A549 (cell line): ENCODE measurements at regions not wholly inside any gene's neighbourhood (a gene's known extent, or its start where the extent isn't known, plus 50 kb on each side); places are given as distances from the start of the nearest gene placed in this dataset.

Experiments used
- ATAC-seq, 2 experiments: fragments of 200-7000 bp in 1 of 2; fragments of >200 bp in 1 of 2; cut with Nextera tagmentation in 1 of 2; cut with Tn5 transposase in 1 of 2; 3 replicates each; pipeline versions ENCODE4 v1.8.0 to v1.9.1; 2018 to 2020; ENCODE audit warnings: mild to moderate bottlenecking in 1 of 2, moderate library complexity in 1 of 2
- CTCF ChIA-PET: fragments of 300-600 bp; sonication (Branson Sonifier 250); formaldehyde crosslinking; extraction: SDS; loops from one replicate; lab custom pipeline; 2021; ENCODE audit warnings: antibody characterized with exemption, inconsistent platforms; lab: Yijun Ruan, JAX
- POLR2A ChIA-PET: fragments of 350-600 bp; formaldehyde crosslinking; extraction: SDS; loops from one replicate; lab custom pipeline; 2021; ENCODE audit warnings: antibody characterized with exemption, inconsistent platforms; lab: Yijun Ruan, JAX
- DNase-seq, 2 experiments: peaks; one replicate each; pipeline versions ENCODE4 v3.0.0 to v3.0.0-alpha.2; 2011 to 2016; ENCODE audit warnings: low read depth in 1 of 2, low spot score in 1 of 2
- FAIRE-seq: peaks from 2 replicates; lab custom pipeline; 2011; peaks lifted over from hg19 to GRCh38; lab: Jason Lieb, UNC
- H3K27ac ChIP-seq, 2 experiments: fragments of >200 bp; sonication (Bioruptor Twin); formaldehyde crosslinking; 3 replicates each; pipeline ENCODE4 v1.5.1; 2016 to 2017
- H3K4me1 ChIP-seq: fragments of >200 bp; sonication (Bioruptor Twin); formaldehyde crosslinking; 3 replicates; pipeline ENCODE4 v1.6.1; 2016
- H3K4me2 ChIP-seq: fragments of >200 bp; sonication (Bioruptor Twin); formaldehyde crosslinking; 3 replicates; pipeline ENCODE4 v1.6.1; 2016
- H3K4me3 ChIP-seq: fragments of >200 bp; sonication (Bioruptor Twin); formaldehyde crosslinking; 3 replicates; pipeline ENCODE4 v1.5.1; 2016
- H3K9me3 ChIP-seq: fragments of >200 bp; sonication (Bioruptor Twin); formaldehyde crosslinking; 3 replicates; pipeline ENCODE4 v1.6.1; 2016
- CBX2 ChIP-seq: fragments of 200-600 bp; sonication (generic); IDR thresholded peaks from 2 replicates; pipeline ENCODE4 v1.6.1; 2016; ENCODE audit warnings: low read depth, mild to moderate bottlenecking, borderline replicate concordance
- CEBPB ChIP-seq, 2 experiments: fragments of >200 bp in 1 of 2; sonication (Bioruptor Twin) in 1 of 2; formaldehyde crosslinking in 1 of 2; IDR thresholded peaks; 2 replicates each; pipeline ENCODE4 v1.6.1; 2012 to 2016
- CHD2 ChIP-seq: fragments of 150-350 bp; IDR thresholded peaks from 2 replicates; pipeline ENCODE4 v1.6.1; 2014; ENCODE audit warnings: low read length; ENCODE audit not compliant: partially characterized antibody
- ESRRA ChIP-seq: fragments of 150-350 bp; IDR thresholded peaks from 2 replicates; pipeline ENCODE4 v1.6.1; 2014; ENCODE audit warnings: mild to moderate bottlenecking, low read length, borderline replicate concordance
- HOXA7 ChIP-seq: fragments of 250-450 bp; sonication (Bioruptor Pico); IDR thresholded peaks from 2 replicates; pipeline ENCODE4 v1.5.0; 2020; ENCODE audit warnings: mild to moderate bottlenecking, moderate library complexity
- JUN ChIP-seq, 2 experiments: fragments of >200 bp; sonication (Bioruptor Twin); formaldehyde crosslinking; IDR thresholded peaks; 2 replicates in 1 of 2; 3 replicates in 1 of 2; pipeline ENCODE4 v1.6.1; 2016 to 2017
- JUNB ChIP-seq: fragments of >200 bp; sonication (Bioruptor Twin); formaldehyde crosslinking; IDR thresholded peaks from 2 replicates; pipeline ENCODE4 v1.6.1; 2016
- MAFK ChIP-seq: fragments of 450-650 bp; IDR thresholded peaks from 2 replicates; pipeline ENCODE4 v1.6.1; 2014; ENCODE audit not compliant: partially characterized antibody
- NFE2L2 ChIP-seq: fragments of 150-350 bp; conservative IDR thresholded peaks from 2 replicates; pipeline ENCODE4 v1.6.1; 2014; ENCODE audit warnings: low read length
- NPAS2 ChIP-seq: fragments of 250-450 bp; sonication (Bioruptor Pico); IDR thresholded peaks from 2 replicates; pipeline ENCODE4 v1.8.0; 2022; ENCODE audit warnings: mild to moderate bottlenecking, moderate library complexity, borderline replicate concordance
- POLR2AphosphoS2 ChIP-seq: conservative IDR thresholded peaks from 2 replicates; pipeline ENCODE4 v1.6.1; 2012; ENCODE audit warnings: low read length, improper control_type of control experiment, inconsistent platforms
- RCOR1 ChIP-seq: fragments of 150-350 bp; IDR thresholded peaks from 2 replicates; pipeline ENCODE4 v1.6.1; 2014; ENCODE audit warnings: antibody characterized with exemption, low read length, low read depth
- RFX5 ChIP-seq: fragments of 450-650 bp; IDR thresholded peaks from 2 replicates; pipeline ENCODE4 v1.7.1; 2014; ENCODE audit warnings: antibody characterized with exemption, mild to moderate bottlenecking, moderate library complexity
- SMC3 ChIP-seq: fragments of >200 bp; sonication (Bioruptor Twin); formaldehyde crosslinking; IDR thresholded peaks from 3 replicates; pipeline ENCODE4 v1.6.1; 2018; ENCODE audit warnings: inconsistent platforms
- ZC3H11A ChIP-seq: fragments of 450-650 bp; IDR thresholded peaks from 2 replicates; pipeline ENCODE4 v1.6.1; 2014; ENCODE audit warnings: antibody characterized with exemption, mild to moderate bottlenecking
- WGBS: methylation state at CpG from one replicate; pipeline ENCODE4 v1.1.6; 2017; ENCODE audit errors: missing lambda C conversion rate; 5-methylcytosine and 5-hydroxymethylcytosine counted together
- TF ChIP-seq, protein P1 (sequence below): fragments of >200 bp; sonication (Bioruptor Twin); formaldehyde crosslinking; IDR thresholded peaks from 2 replicates; pipeline ENCODE4 v1.6.1; 2016
- TF ChIP-seq, protein P2 (sequence below): IDR thresholded peaks from 2 replicates; pipeline ENCODE4 v1.6.1; 2012
- TF ChIP-seq, protein P3 (sequence below): fragments of 150-350 bp; IDR thresholded peaks from 2 replicates; pipeline ENCODE4 v1.6.1; 2014; ENCODE audit warnings: low read depth, mild to moderate bottlenecking, low read length
- TF ChIP-seq, protein P4 (sequence below): fragments of 450-650 bp; IDR thresholded peaks from 2 replicates; pipeline ENCODE4 v1.6.1; 2014; ENCODE audit warnings: antibody characterized with exemption
- TF ChIP-seq, protein P5 (sequence below): fragments of 200-600 bp; sonication (generic); IDR thresholded peaks from 2 replicates; pipeline ENCODE4 v1.6.1; 2016; ENCODE audit warnings: antibody characterized with exemption, mild to moderate bottlenecking, moderate library complexity
- TF ChIP-seq, protein P6 (sequence below): fragments of >200 bp; sonication (Bioruptor Twin); formaldehyde crosslinking; IDR thresholded peaks from 3 replicates; pipeline ENCODE4 v1.6.1; 2016

DNA sequence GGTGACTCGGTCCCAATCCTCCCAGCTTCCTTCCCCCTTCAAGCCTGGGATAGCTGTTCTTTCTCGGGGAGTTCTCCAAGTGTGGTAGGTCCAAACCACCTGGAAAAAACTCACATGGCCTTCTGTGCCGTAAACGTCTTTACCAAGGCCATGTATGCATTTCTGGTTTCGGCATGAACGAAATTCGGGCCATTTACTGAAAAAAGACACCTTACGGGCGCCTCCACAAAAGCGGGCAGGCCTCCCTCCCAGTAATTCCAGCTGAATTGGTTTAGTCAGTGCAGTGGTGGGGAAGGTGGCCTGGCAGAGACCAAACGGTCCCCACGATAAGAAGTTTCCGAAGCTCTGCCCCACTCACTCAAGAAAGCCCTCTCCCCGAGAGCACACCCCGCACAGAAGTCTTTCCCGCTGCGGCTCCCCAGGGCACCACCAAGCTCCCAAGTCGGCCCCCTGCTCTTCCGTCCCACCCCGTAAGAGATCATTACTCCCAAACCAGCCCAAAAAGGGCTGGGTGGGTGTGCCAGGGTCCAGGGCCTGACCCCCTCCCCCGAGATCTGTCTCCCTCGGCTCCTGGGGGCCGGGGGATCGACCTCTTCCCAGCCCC lies 86.3 kb upstream of the MELK start:
- peak overlapping the region; percentile 92 to 97 for H3K27ac ChIP-seq
- no peak for DNase-seq
- CTCF ChIA-PET: interaction anchor here (1.2 to 2.7 kb wide), 4 partner anchors 14 to 80 kb away, joined by 4 to 15 read pairs (median 7); no protein-coding TSS in a partner anchor

DNA sequence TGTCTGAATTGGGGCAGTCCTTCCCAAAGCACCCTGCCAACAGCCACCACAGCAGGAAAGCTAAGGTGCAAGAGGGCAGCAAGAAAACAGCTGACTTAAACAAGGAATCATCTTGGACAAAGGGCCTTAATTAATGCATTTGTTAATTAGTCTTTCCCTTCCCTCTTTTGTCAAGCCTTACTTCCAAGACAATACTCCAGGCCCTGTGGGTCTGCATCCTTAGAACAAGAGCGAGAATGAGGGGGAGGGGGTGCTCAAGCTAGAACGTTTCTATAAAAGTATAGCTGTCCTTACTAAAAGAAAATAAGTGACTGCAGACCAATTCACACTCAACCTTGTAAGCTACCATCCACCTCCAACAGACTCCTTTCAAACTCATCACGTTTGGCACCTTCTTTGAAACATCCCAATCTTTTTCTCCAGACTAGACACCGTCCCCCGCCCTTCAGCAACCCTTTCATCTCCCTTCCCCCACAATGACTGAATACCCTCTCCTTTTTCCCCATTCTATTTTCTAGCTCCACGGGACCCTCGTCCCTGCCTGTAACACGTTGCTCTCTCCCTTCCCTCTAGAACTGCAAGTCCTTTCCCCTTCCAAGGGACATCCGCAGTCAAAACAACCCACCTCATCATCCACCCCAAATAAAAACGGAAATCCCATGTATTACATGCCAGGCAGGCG lies 85.7 kb upstream of the RNF38 start:
- FAIRE-seq: no peak
- Histone ChIP-seq H3K4me1 (peaks cover 17% of the 10 kb centered on the region; the same call in 2 of the 3 replicates), H3K9me3 (no peaks in the 10 kb centered on the region), H3K27ac (peak overlapping the region in 1 of 2 experiments; percentile 97; a peak in 3 of 6 replicates), H3K4me2 (peak overlapping the region; percentile 97), H3K4me3 (peak overlapping the region; percentile 97)
- ChIA-PET CTCF (interaction anchor here (1.2 to 2.7 kb wide), 4 partner anchors 15 to 81 kb away, joined by 4 to 15 read pairs (median 7); no protein-coding TSS in a partner anchor), POLR2A (interaction anchor here (0.5 kb wide), 1 partner anchor 950 kb away, joined by 3 read pairs; no protein-coding TSS in a partner anchor)
- no peak for TF ChIP-seq ZC3H11A
- 70% methylated on average over 11 of the region's 11 CpGs for WGBS
- no peak for DNase-seq
- no peak for ATAC-seq

More for the DNA sequence above, 86.3 kb upstream of the MELK start:
- no peaks in the 10 kb centered on the region for H3K9me3 ChIP-seq
- TF ChIP-seq, protein P1, sequence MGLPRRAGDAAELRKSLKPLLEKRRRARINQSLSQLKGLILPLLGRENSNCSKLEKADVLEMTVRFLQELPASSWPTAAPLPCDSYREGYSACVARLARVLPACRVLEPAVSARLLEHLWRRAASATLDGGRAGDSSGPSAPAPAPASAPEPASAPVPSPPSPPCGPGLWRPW: no peak
- TF ChIP-seq, protein P2, sequence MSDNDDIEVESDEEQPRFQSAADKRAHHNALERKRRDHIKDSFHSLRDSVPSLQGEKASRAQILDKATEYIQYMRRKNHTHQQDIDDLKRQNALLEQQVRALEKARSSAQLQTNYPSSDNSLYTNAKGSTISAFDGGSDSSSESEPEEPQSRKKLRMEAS: no peak
- TF ChIP-seq CEBPB (IDR thresholded peaks at IDR 0.05) (no peak), CBX2 (no peak), ZC3H11A (no peak), HOXA7 (CRISPR knock-in tag) (no peak)
- TF ChIP-seq, protein P3, sequence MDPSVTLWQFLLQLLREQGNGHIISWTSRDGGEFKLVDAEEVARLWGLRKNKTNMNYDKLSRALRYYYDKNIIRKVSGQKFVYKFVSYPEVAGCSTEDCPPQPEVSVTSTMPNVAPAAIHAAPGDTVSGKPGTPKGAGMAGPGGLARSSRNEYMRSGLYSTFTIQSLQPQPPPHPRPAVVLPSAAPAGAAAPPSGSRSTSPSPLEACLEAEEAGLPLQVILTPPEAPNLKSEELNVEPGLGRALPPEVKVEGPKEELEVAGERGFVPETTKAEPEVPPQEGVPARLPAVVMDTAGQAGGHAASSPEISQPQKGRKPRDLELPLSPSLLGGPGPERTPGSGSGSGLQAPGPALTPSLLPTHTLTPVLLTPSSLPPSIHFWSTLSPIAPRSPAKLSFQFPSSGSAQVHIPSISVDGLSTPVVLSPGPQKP: no peak
- TF ChIP-seq, protein P4, sequence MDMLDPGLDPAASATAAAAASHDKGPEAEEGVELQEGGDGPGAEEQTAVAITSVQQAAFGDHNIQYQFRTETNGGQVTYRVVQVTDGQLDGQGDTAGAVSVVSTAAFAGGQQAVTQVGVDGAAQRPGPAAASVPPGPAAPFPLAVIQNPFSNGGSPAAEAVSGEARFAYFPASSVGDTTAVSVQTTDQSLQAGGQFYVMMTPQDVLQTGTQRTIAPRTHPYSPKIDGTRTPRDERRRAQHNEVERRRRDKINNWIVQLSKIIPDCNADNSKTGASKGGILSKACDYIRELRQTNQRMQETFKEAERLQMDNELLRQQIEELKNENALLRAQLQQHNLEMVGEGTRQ: no peak
- TF ChIP-seq, all 56 proteins: peak for 0
- POLR2A ChIA-PET: interaction anchor here (0.5 kb wide), 1 partner anchor 951 kb away, joined by 3 read pairs; no protein-coding TSS in a partner anchor
- peak in 1 of 2 experiments; percentile 21; a peak in 3 of 6 replicates for ATAC-seq
- peaks cover 17% of the 10 kb centered on the region; the same call in 2 of the 3 replicates for H3K4me1 ChIP-seq
- 31% methylated on average over 19 of the region's 24 CpGs for WGBS
- FAIRE-seq: no peak
- peak overlapping the region; percentile 97 for H3K4me3 ChIP-seq
- peak overlapping the region; percentile 97 for H3K4me2 ChIP-seq

DNA sequence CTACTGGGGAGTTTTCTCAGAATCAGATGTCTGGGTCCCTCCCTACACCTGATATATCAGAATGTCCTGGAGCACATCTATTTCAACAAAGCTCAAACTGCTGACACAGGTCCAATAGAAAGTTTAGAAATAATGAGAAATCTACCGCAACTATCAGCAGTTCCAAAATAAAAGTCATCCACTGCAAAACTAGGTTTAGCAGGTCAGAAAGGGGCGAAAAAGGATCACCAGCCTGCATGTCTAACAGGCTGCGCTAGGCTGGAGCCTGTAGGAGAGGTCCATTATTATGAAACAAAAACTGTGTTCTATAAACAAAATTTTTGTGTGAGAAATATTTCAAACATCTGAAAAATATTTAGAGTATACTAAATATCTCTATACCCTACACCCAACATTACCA lies 84.1 kb upstream of the RNF38 start:
- TF ChIP-seq MAFK (peak; percentile 14), RFX5 (no peak)
- ChIA-PET POLR2A (no interaction called here), CTCF (interaction anchor here (2.2 kb wide), 1 partner anchor 34 kb away, joined by 7 read pairs; no protein-coding TSS in a partner anchor)
- 93% methylated on average over 3 of the region's 3 CpGs for WGBS
- DNase-seq (no peak), FAIRE-seq (no peak), ATAC-seq (no peak)
- no peak overlapping the region for H3K4me3 ChIP-seq
- no peak overlapping the region for H3K27ac ChIP-seq
- H3K9me3 ChIP-seq: no peaks in the 10 kb centered on the region
- H3K4me2 ChIP-seq: no peak overlapping the region
- peaks cover 17% of the 10 kb centered on the region; the same call in 2 of the 3 replicates for H3K4me1 ChIP-seq

DNA sequence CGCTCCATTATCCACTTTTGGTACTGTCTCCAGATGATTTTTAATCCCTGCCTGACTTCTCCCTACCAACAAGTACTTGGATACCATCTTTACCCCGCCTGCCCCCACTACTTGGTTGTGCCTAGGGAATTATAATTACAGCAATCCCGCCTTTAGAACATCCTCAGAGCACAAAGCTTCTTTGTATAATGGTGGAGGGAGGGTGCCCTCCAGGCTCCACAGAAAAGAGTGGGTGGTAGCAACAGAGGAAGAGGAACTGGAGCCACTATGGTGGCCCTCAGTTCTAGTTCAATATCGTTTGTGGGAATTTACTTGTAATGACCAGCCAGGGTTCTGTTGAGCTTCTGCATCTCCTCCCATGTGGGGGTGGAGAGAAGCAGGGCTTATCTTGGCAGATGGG lies 79.0 kb upstream of the RNF38 start:
- CTCF ChIA-PET: interaction anchor here (1.4 to 3.2 kb wide), 3 partner anchors 9 to 72 kb away, joined by 3 to 13 read pairs (median 9); no protein-coding TSS in a partner anchor
- 80% methylated on average over 4 of the region's 4 CpGs for WGBS
- Histone ChIP-seq H3K4me1 (no peaks in the 10 kb centered on the region), H3K9me3 (no peaks in the 10 kb centered on the region), H3K27ac (no peak overlapping the region), H3K4me3 (no peak overlapping the region), H3K4me2 (no peak overlapping the region)
- POLR2A ChIA-PET: no interaction called here
- no peak for FAIRE-seq
- DNase-seq: no peak
- no peak for ATAC-seq
- TF ChIP-seq JUNB (no peak), CHD2 (no peak), POLR2AphosphoS2 (no peak), JUN (IDR thresholded peaks at IDR 0.05) (no peak), ESRRA (no peak), NPAS2 (CRISPR knock-in tag) (no peak), NFE2L2 (no peak), SMC3 (no peak), RCOR1 (no peak)
- TF ChIP-seq, protein P5, sequence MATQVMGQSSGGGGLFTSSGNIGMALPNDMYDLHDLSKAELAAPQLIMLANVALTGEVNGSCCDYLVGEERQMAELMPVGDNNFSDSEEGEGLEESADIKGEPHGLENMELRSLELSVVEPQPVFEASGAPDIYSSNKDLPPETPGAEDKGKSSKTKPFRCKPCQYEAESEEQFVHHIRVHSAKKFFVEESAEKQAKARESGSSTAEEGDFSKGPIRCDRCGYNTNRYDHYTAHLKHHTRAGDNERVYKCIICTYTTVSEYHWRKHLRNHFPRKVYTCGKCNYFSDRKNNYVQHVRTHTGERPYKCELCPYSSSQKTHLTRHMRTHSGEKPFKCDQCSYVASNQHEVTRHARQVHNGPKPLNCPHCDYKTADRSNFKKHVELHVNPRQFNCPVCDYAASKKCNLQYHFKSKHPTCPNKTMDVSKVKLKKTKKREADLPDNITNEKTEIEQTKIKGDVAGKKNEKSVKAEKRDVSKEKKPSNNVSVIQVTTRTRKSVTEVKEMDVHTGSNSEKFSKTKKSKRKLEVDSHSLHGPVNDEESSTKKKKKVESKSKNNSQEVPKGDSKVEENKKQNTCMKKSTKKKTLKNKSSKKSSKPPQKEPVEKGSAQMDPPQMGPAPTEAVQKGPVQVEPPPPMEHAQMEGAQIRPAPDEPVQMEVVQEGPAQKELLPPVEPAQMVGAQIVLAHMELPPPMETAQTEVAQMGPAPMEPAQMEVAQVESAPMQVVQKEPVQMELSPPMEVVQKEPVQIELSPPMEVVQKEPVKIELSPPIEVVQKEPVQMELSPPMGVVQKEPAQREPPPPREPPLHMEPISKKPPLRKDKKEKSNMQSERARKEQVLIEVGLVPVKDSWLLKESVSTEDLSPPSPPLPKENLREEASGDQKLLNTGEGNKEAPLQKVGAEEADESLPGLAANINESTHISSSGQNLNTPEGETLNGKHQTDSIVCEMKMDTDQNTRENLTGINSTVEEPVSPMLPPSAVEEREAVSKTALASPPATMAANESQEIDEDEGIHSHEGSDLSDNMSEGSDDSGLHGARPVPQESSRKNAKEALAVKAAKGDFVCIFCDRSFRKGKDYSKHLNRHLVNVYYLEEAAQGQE: no peak
- TF ChIP-seq, protein P6, sequence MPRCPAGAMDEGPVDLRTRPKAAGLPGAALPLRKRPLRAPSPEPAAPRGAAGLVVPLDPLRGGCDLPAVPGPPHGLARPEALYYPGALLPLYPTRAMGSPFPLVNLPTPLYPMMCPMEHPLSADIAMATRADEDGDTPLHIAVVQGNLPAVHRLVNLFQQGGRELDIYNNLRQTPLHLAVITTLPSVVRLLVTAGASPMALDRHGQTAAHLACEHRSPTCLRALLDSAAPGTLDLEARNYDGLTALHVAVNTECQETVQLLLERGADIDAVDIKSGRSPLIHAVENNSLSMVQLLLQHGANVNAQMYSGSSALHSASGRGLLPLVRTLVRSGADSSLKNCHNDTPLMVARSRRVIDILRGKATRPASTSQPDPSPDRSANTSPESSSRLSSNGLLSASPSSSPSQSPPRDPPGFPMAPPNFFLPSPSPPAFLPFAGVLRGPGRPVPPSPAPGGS: no peak
